ENCODE measurements at regions not wholly inside any gene's neighbourhood (a gene's known extent, or its start where the extent isn't known, plus 50 kb on each side); places are given as distances from the start of the nearest gene placed in this dataset.

- Mint-ChIP-seq H3K27me3 (ENCODE audit: low read depth) (no peaks in the 10 kb centered on the region), H3K27ac (no peak overlapping the region), H3K36me3 (ENCODE audit: low read depth) (no peaks in the 10 kb centered on the region), H3K9me3 (no peaks in the 10 kb centered on the region), H3K4me3 (no peak overlapping the region), H3K4me1 (ENCODE audit: low read depth) (peaks cover 7% of the 10 kb centered on the region)
Measured at GRCh38 chr11:82003024-82003423, 730.6 kb downstream of the FAM181B start.

GRCh38 chr11:81995889-81996288 is 737.8 kb downstream of the FAM181B start:
- Mint-ChIP-seq H3K9me3 (no peaks in the 10 kb centered on the region), H3K4me1 (ENCODE audit: low read depth) (no peaks in the 10 kb centered on the region), H3K27me3 (ENCODE audit: low read depth) (no peaks in the 10 kb centered on the region), H3K36me3 (ENCODE audit: low read depth) (no peaks in the 10 kb centered on the region), H3K4me3 (no peak overlapping the region), H3K27ac (no peak overlapping the region)

GRCh38 chr11:81993755-81994154 is 739.9 kb downstream of the FAM181B start:
- H3K4me1 Mint-ChIP-seq (ENCODE audit: low read depth), result no peaks in the 10 kb centered on the region
- no peak overlapping the region for H3K4me3 Mint-ChIP-seq
- no peaks in the 10 kb centered on the region for H3K9me3 Mint-ChIP-seq
- no peaks in the 10 kb centered on the region for H3K36me3 Mint-ChIP-seq (ENCODE audit: low read depth)
- no peak overlapping the region for H3K27ac Mint-ChIP-seq
- no peaks in the 10 kb centered on the region for H3K27me3 Mint-ChIP-seq (ENCODE audit: low read depth)

GRCh38 chr11:81990659-81991443 is 742.8 kb downstream of the FAM181B start:
- Mint-ChIP-seq H3K4me1 (ENCODE audit: low read depth) (no peaks in the 10 kb centered on the region), H3K27ac (no peak overlapping the region), H3K4me3 (no peak overlapping the region), H3K36me3 (ENCODE audit: low read depth) (no peaks in the 10 kb centered on the region), H3K27me3 (ENCODE audit: low read depth) (no peaks in the 10 kb centered on the region), H3K9me3 (peaks cover 4% of the 10 kb centered on the region)

- Mint-ChIP-seq H3K4me3 (no peak overlapping the region), H3K9me3 (peaks cover 14% of the 10 kb centered on the region), H3K36me3 (ENCODE audit: low read depth) (no peaks in the 10 kb centered on the region), H3K27me3 (ENCODE audit: low read depth) (no peaks in the 10 kb centered on the region), H3K4me1 (ENCODE audit: low read depth) (no peaks in the 10 kb centered on the region), H3K27ac (no peak overlapping the region)
Measured at GRCh38 chr11:81989093-81989492, 744.6 kb downstream of the FAM181B start.

- Mint-ChIP-seq H3K27ac (no peak overlapping the region), H3K4me1 (ENCODE audit: low read depth) (no peaks in the 10 kb centered on the region), H3K9me3 (peaks cover 14% of the 10 kb centered on the region), H3K4me3 (no peak overlapping the region), H3K27me3 (ENCODE audit: low read depth) (no peaks in the 10 kb centered on the region), H3K36me3 (ENCODE audit: low read depth) (no peaks in the 10 kb centered on the region)
Measured at GRCh38 chr11:81987829-81988472, 745.7 kb downstream of the FAM181B start.

- no peak overlapping the region for H3K27ac Mint-ChIP-seq
- no peaks in the 10 kb centered on the region for H3K4me1 Mint-ChIP-seq (ENCODE audit: low read depth)
- peaks cover 14% of the 10 kb centered on the region for H3K9me3 Mint-ChIP-seq
- H3K27me3 Mint-ChIP-seq (ENCODE audit: low read depth), result no peaks in the 10 kb centered on the region
- no peaks in the 10 kb centered on the region for H3K36me3 Mint-ChIP-seq (ENCODE audit: low read depth)
- H3K4me3 Mint-ChIP-seq, result no peak overlapping the region
Measured at GRCh38 chr11:81986556-81987161, 747.0 kb downstream of the FAM181B start.

GRCh38 chr11:81979448-81979847 is 754.2 kb downstream of the FAM181B start:
- no peaks in the 10 kb centered on the region for H3K4me1 Mint-ChIP-seq (ENCODE audit: low read depth)
- H3K4me3 Mint-ChIP-seq, result no peak overlapping the region
- no peaks in the 10 kb centered on the region for H3K27me3 Mint-ChIP-seq (ENCODE audit: low read depth)
- no peaks in the 10 kb centered on the region for H3K36me3 Mint-ChIP-seq (ENCODE audit: low read depth)
- H3K9me3 Mint-ChIP-seq, result peaks cover under 1% of the 10 kb centered on the region
- H3K27ac Mint-ChIP-seq, result no peak overlapping the region

GRCh38 chr11:81975261-81975900 is 758.3 kb downstream of the FAM181B start:
- Mint-ChIP-seq H3K9me3 (no peaks in the 10 kb centered on the region), H3K4me1 (ENCODE audit: low read depth) (no peaks in the 10 kb centered on the region), H3K27me3 (ENCODE audit: low read depth) (no peaks in the 10 kb centered on the region), H3K27ac (no peak overlapping the region), H3K36me3 (ENCODE audit: low read depth) (no peaks in the 10 kb centered on the region), H3K4me3 (no peak overlapping the region)

- Mint-ChIP-seq H3K4me3 (no peak overlapping the region), H3K36me3 (ENCODE audit: low read depth) (no peaks in the 10 kb centered on the region), H3K4me1 (ENCODE audit: low read depth) (no peaks in the 10 kb centered on the region), H3K27ac (no peak overlapping the region), H3K9me3 (no peaks in the 10 kb centered on the region), H3K27me3 (ENCODE audit: low read depth) (no peaks in the 10 kb centered on the region)
Measured at GRCh38 chr11:81970886-81971285, 762.8 kb downstream of the FAM181B start.

- no peaks in the 10 kb centered on the region for H3K9me3 Mint-ChIP-seq
- H3K36me3 Mint-ChIP-seq (ENCODE audit: low read depth), result no peaks in the 10 kb centered on the region
- H3K27me3 Mint-ChIP-seq (ENCODE audit: low read depth), result no peaks in the 10 kb centered on the region
- H3K27ac Mint-ChIP-seq, result no peak overlapping the region
- H3K4me3 Mint-ChIP-seq, result no peak overlapping the region
- H3K4me1 Mint-ChIP-seq (ENCODE audit: low read depth), result peaks cover 6% of the 10 kb centered on the region
Measured at GRCh38 chr11:81967242-81967641, 766.4 kb downstream of the FAM181B start.

GRCh38 chr11:81966340-81966739 is 767.3 kb downstream of the FAM181B start:
- Mint-ChIP-seq H3K36me3 (ENCODE audit: low read depth) (no peaks in the 10 kb centered on the region), H3K27ac (no peak overlapping the region), H3K27me3 (ENCODE audit: low read depth) (no peaks in the 10 kb centered on the region), H3K9me3 (no peaks in the 10 kb centered on the region), H3K4me1 (ENCODE audit: low read depth) (peaks cover 6% of the 10 kb centered on the region), H3K4me3 (no peak overlapping the region)

- Mint-ChIP-seq H3K4me3 (no peak overlapping the region), H3K27me3 (ENCODE audit: low read depth) (peaks cover 5% of the 10 kb centered on the region), H3K27ac (no peak overlapping the region), H3K4me1 (ENCODE audit: low read depth) (peaks cover 9% of the 10 kb centered on the region), H3K36me3 (ENCODE audit: low read depth) (no peaks in the 10 kb centered on the region), H3K9me3 (no peaks in the 10 kb centered on the region)
Measured at GRCh38 chr11:81963018-81963417, 770.6 kb downstream of the FAM181B start.

GRCh38 chr11:81960443-81960842 is 773.2 kb downstream of the FAM181B start:
- peaks cover 5% of the 10 kb centered on the region for H3K27me3 Mint-ChIP-seq (ENCODE audit: low read depth)
- no peak overlapping the region for H3K4me3 Mint-ChIP-seq
- peaks cover 9% of the 10 kb centered on the region for H3K4me1 Mint-ChIP-seq (ENCODE audit: low read depth)
- no peak overlapping the region for H3K27ac Mint-ChIP-seq
- H3K36me3 Mint-ChIP-seq (ENCODE audit: low read depth), result no peaks in the 10 kb centered on the region
- H3K9me3 Mint-ChIP-seq, result no peaks in the 10 kb centered on the region

GRCh38 chr11:81959341-81959740 is 774.3 kb downstream of the FAM181B start:
- no peak overlapping the region for H3K4me3 Mint-ChIP-seq
- H3K36me3 Mint-ChIP-seq (ENCODE audit: low read depth), result no peaks in the 10 kb centered on the region
- H3K27ac Mint-ChIP-seq, result no peak overlapping the region

More at GRCh38 chr11:81959341-81959740, 774.3 kb downstream of the FAM181B start:
- H3K4me1 Mint-ChIP-seq (ENCODE audit: low read depth), result peaks cover 9% of the 10 kb centered on the region
- H3K27me3 Mint-ChIP-seq (ENCODE audit: low read depth), result peaks cover 5% of the 10 kb centered on the region
- no peaks in the 10 kb centered on the region for H3K9me3 Mint-ChIP-seq
